ENCODE measurements at regions not wholly inside any gene's neighbourhood (a gene's known extent, or its start where the extent isn't known, plus 50 kb on each side); places are given as distances from the start of the nearest gene placed in this dataset.
"Not testable (repeated sequence)": the region's sequence is repeated elsewhere in the genome, so short reads cannot be mapped to it uniquely, and the experiment has no call there.

DNA sequence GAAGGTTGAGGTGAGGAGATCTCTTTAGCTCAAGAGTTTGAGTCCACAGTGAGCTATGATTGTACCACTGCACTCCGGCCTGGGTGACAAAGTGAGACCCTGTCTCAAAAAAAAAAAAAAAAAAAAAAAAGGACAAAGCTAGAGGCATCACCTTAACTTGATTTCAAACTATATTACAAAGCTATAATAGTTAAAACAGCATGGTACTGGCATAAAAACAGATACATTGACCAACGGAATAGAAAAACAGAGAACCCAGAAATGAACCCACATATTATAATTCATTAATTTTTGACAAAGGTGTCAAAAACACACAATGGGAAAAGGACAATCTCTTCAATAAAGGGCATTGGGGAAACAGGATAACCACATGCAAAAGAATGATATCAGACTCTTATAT lies 50.8 kb upstream of the MBOAT1 start:
- DNase-seq (ENCODE audit: low read depth): no peak

DNA sequence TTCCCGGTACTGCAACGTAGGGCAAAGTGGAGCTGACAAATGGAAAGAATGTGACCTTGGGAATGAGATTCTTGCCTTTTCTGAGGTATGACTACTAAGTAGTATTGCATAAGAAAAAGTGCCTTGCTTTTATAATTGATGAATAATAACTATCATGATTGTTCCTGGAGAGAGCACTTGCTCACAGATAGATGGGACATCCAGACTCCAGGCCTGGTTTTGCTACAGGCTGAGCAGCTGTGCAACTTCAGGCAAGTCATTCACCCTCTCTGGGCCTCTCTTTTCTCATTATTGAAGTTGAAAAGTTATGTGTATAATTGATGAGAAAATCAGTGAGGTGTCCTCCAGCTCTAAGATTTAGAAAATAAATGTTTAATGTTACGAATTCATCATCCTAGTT lies 53.6 kb upstream of the MBOAT1 start:
- DNase-seq (ENCODE audit: low read depth): no peak

DNA sequence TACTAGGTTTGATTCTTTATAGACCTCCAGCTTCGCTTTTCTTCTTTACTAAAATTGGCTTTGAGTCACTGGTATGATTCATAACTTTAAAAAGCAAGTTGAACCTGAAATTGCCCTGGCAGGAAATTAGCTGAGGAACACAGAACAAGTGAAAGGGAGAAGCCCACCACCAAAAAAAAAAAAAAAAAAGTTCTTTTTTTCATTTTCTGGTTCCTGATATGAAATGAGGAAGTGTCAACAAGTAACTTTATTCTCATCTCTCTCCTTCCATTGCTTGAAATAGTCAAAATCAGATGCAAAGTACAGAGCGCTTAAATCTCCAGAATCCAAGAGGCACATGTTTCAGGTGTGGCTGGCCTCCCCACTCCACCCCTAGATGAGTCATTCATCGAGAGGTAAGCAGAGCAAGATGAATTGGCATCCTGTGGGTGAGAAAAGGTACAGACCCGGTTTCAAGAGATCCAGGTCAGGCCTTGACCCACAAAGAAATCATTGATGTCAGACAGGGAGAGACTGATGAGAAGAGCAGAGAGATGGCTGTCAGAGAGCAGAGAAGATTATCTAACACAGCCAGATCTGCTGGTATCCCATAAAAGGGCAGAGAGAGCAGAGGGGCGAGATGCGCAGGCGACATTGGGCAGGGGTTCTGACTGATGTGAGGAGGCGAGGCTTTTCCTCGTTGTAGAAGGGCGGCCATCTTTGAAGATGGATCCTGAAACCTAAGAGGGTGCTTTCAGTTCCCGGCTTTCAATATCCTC lies 54.8 kb upstream of the MBOAT1 start:
- no peak for DNase-seq (ENCODE audit: low read depth)

DNA sequence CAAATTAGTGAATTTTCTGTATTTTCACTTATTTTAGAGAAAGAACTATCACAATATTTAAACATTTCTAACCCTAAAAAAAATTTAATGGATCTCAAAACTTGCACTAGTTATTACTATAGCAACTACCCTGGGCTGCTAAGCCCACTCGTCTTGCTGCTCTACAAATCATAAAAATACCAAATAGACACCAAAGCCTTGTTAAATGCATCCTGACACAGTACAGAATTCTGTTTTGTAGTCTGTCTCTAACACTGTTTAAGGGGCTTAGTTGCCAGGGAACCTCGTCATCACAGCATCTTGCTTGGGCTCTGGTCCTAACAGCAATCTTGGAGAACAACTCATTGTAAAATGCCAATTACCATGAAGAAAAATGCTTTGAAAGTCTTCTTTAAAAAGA lies 56.9 kb upstream of the MBOAT1 start:
- DNase-seq (ENCODE audit: low read depth): no peak

DNA sequence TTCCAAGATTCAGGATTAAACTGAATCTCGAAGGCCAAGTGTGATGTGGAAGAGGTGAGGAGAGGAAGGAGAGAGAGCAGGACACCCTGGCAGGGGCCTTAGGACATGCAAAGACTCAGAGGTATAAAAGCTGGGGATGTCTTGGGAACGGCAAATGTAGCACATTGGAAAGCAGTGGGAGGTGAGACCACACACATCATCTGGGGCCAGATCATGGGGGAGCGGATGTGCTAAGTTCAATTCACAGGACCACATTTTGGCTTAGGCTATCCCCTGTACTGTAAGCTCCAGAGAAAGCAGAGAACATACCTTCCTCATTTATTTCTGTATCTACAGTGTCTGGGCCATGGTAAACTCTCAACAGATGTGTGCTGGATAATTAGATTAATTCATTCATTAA lies 59.5 kb upstream of the MBOAT1 start:
- no peak for DNase-seq (ENCODE audit: low read depth)

DNA sequence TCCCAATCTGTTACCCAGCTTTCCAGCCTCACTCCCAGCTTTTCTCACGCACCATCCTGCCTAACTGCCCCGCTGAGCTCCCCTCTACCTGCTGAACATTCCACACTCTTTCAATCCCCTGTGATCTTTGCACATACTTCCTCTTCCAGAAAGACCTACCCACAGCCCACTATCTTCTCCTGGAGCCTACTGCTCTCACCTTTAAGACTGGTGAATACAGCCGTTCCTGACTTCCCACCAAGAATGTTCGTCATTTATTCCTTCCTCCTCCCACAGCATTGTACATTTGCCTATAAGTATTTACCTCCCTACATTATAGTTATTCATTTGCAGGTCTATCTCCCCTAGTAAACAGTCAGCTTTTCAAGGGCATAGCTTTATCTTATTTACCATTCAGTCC lies 61.9 kb upstream of the MBOAT1 start:
- DNase-seq (ENCODE audit: low read depth): no peak

DNA sequence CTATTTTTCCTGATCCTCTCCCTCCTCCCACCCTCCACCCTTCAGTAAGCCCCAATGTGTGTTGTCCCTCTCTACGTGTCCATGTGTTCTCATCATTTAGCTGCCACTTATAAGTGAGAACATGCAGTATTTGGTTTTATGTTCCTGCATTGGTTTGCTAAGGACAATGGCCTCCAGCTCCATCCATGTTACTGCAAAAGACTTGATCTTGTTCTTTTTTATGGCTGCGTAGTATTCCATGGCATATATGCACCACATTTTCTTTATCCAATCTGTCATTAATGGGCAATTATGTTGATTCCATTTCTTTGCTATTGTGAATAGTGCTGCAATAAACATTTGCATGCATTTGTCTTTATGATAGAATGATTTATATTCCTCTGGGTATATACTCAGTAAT lies 63.6 kb upstream of the MBOAT1 start:
- DNase-seq (ENCODE audit: low read depth): not testable (repeated sequence)

DNA sequence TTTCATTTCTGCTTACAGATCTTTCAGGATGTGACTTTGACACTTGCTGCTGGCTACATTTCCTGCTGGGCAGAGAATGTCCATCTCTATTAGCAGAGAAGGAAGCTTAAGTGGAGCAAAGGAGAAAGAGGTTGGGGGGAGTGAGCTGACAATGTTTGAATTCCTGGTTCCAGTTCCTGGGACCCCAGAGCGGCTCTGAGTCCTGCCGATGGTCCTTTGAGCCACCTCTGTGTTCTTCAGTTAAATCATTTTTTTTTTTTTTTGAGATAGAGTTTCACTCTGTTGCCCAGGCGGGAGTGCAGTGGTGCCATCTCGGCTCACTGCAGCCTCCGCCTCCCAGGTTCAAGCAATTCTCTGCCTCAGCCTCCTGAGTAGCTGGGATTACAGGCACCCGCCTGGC lies 65.5 kb upstream of the MBOAT1 start:
- DNase-seq (ENCODE audit: low read depth): not testable (repeated sequence)

DNA sequence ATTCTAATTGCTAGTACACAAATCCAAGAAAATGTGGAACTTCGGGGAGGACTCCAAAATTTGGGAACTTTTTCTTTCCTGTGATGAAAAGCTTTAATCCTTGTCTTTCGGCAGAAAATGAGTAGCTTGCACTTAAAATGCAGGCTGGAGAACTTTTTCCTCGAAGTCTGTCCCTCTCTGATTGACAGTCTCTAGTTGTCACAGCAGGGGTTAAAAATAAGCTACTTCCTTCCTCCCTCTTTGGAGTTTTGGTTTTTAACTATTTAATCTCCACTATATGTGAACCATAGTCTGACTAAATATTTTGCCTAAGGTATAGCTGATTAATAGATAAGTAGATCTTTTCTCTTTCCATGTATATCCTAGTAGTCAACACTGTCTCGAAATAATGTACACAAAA lies 66.8 kb upstream of the MBOAT1 start:
- DNase-seq (ENCODE audit: low read depth): no peak

DNA sequence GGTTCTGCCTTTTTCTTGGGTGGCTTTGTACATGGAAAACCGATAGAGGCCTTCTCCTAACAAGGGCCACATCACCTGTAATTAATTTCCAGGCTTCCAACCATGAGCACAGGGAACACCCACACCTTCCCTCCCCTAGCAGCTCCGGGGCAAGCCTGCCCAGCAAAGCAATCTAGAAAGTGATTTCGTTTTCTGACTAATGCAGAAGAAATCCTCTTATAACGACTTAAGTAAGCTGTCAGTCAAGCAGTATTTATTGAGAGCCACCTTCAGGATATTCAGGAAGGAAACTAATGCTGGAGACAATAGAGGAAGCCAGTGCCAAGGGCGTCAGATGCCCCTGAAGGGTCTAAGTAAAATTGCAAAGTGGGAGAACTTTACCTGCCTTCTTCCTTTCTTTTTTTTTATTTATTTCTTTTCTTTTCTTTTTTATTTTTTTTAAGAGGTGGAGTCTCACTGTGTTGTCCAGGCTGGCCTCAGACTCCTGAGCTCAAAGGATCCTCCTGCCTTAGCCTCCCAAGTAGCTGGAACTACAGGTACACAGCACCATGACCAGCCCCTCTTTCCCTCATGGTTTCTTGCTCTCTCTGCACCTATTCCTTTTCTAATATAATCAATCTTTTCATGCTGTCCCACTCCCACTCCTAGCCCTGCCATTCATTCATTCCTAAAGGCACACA lies 67.5 kb upstream of the MBOAT1 start:
- DNase-seq (ENCODE audit: low read depth): no peak

DNA sequence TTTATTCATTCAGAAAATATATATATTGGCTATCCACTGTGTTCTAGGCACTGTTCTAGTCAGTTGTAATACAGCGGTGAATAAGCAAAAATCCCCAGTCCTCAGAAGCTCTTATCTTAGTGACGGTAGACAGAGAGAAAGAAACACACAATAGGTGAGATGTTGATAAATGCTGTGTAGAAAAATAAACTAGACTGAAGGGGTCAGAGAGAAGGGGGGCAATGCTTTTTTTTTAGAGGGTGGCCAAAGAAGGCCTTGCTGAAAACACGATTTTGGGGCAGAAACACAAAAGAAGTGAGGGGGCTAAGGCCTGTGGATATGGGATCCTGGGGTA lies 68.0 kb upstream of the MBOAT1 start:
- DNase-seq (ENCODE audit: low read depth): no peak

DNA sequence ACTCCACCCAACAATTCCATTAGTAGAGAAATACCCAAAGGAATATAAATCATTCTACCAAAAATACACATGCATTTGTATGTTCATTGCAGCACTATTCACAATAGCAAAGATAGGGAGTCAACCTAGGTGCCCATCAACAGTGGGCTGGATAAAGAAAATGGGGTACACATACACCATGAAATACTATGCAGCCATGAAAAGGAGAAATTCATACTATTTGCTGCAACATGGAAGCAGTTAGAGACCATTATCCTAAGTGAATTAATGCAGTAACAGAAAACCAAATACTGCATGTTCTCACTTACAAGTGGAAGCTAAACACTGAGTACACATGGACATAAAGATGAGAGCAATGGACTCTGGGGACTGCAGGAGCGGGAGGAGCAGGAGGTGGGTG lies 72.4 kb upstream of the MBOAT1 start:
- DNase-seq (ENCODE audit: low read depth): no peak

DNA sequence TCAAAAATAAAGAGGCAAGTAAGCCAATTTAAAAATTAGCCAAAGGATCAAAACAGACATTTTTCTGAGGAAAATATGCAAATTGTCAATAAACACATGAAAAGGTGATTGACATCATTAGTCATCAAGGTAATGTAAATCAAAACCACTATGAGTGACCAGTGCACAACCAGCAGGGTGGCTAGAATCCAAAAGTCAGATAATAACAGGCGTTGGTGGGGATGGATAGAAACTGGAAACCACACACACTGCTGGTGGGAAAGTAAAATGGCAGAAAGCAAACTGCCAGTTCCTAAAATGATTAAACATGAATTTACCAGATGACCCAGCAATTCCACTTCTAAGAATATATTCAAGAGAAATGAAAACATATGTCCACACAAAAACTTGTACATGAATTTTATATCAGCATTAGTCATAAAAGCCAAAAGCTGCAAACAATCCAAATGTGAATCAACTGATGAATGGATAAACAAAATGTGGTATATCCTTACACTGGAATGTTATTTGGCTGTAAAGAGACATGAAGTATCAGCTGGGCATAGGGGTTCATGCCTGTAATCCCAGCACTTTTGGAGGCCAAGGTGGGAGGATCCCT lies 74.8 kb upstream of the MBOAT1 start:
- no peak for DNase-seq (ENCODE audit: low read depth)

DNA sequence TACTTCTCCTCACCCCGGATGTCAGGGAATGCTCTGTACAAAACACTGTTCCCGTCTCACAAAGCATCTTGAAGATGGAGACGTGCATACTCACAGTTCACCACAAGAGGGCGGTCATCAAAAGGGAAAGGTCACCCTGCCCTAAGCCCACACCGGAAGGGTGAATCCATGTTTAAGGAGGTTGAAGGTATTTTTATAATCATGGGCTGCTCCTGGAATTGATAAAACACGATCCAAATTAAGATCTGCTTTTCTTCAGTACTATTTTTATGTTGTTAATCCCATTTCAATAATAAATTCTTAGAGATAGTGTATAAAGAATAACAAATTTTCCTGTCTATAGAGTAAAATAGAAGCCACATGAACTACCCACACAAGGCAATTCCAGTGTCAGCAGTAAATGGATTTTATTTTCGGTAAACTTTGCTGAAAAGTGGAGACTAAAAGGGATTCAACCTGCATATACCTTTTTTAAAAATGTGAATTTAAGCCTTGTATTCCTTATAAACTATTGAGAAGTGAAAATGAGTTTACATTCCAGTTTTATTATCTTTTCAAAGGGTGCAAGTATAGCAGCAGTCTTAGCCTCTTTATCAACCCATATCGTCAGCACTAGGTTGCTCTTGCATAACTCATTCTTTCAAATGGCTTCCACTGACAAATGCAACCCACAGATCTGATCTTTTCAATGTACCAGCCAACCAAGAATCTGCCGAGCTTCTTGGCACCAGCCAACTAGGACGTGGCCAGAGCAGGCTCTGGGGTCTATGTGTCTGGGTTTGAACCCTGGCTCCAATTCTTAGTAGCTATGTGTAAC lies 79.7 kb upstream of the MBOAT1 start:
- DNase-seq (ENCODE audit: low read depth): peak; percentile 54

DNA sequence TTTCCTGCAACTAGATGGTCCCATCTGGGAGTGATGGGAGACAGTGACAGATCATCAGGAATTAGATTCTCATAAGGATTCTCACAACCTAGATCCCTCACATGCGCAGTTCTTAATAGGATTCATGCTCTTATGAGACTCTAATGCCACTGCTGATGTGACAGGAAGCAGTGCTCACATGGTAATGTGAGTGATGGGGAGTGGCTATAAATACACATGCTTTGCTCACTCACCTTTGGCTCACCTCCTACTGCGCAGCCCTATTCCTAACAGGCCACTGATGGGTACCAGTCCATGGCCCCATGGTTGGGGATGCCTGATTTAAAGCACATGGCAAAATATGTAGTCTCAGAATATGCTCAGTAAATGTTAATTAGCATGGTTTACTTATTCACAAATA lies 80.6 kb upstream of the MBOAT1 start:
- no peak for DNase-seq (ENCODE audit: low read depth)

DNA sequence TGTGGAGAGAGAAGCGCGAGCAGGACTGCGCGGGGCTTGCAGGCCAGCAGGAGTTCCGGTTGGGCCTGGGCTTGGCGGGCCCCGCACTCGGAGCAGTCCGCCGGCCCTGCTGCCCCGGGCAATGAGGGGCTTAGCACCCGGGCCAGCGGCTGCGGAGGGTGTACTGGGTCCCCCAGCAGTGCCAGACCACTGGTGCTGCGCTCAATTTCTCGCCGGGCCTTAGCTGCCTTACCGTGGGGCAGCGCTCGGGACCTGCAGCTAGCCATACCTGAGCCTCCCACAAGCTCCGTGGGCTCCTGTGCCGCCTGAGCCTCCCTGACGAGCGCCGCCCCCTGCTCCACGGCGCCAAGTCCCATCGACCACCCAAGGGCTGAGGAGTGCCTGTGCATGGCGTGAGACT lies 89.0 kb upstream of the MBOAT1 start:
- no peak for DNase-seq (ENCODE audit: low read depth)

DNA sequence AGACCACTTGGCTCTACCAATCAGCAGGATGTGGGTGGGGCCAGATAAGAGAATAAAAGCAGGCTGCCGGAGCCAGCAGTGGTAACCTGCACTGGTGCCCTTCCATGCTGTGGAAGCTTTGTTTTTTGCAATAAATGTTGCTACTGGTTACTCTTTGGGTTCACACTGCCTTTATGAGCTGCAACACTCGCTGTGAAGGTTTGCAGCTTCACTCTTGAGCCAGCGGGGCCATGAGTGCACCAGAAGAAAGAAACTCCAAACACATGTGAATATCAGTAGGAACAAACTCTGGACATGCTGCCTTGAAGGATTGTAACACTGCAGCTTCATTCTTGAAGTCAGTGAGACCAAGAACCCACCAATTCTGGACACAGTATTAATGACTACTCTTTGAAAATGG lies 89.9 kb upstream of the MBOAT1 start:
- no peak for DNase-seq (ENCODE audit: low read depth)

DNA sequence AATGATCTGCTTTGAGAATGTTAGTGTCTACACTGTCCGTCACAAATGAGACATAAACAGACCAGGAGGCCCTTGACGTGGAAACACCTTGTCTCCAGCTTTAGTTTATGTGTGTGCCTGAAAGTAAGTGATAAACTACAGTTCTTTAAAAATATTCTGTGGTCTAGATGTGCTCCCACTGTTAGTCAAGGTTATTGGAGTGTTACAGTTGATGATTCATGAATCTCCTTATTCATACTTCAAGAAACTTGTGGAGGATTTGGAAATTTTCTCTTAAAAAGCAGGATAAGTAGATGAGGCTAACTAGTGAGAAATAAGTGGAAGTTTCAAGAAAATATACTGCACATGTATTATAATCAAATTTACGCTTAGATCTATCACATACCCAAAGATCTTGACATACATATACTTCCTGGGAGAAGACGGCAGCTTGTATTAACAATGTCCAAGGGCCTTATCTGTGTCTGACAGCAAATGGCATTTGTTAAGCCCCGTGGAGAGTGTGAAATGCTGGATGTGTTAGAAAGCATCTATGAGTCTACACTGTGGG lies 90.5 kb upstream of the MBOAT1 start:
- DNase-seq (ENCODE audit: low read depth): no peak

DNA sequence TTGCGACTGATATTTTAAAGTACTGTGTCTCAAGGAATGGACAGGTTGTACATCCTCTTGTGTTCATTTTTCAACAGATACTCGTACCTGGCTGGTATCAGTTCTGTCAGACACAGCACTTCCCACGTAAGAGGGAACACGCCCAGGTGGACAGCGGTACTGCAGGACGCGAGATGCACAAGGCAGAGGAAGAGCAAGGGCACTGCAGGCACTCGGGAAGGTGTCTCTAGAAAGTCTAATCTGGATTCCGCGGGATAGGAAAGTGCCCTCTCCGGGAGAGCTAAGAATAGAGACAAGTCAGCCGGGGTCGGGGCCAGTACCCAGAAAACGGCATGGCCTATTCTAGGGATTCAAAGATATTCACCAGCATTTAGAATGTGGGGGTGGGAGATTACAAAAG lies 94.2 kb upstream of the MBOAT1 start:
- no peak for DNase-seq (ENCODE audit: low read depth)

DNA sequence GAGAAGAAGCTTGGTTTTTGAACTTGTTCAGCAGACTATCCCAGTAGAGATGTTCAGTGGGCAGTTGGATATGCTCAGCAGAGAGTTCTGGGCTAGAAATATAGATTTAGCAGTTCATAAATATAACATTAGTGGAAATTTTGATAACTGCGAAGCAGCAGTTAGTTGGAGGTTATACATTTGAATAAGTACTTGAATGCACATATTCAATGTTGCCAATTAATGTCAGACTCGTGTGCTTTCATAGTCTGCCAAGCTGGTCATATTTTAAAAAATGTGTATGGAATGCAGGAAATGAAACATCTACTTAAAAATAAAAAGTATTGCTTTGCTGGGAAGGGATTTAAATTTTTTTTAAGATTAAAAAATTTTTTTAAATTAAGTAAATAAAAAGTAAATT lies 92.5 kb upstream of the E2F3 start:
- no peak for DNase-seq (ENCODE audit: low read depth)

DNA sequence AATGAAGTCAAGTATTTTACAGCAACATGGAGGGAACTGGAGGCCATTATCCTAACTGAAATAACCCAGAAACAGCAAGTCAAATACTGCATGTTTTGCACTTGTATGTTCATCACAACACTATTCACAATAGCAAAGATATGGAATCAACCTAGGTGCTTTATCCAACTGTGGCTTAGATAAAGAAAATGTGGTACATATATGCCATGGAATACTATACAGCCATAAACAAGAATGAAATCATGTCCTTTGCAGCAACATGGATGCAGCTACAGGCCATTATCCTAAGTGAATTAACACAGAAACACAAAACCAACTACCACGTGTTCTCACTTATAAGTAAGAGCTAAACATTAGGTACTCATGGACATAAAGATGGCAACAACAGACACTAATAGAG lies 91.5 kb upstream of the E2F3 start:
- DNase-seq (ENCODE audit: low read depth): no peak

DNA sequence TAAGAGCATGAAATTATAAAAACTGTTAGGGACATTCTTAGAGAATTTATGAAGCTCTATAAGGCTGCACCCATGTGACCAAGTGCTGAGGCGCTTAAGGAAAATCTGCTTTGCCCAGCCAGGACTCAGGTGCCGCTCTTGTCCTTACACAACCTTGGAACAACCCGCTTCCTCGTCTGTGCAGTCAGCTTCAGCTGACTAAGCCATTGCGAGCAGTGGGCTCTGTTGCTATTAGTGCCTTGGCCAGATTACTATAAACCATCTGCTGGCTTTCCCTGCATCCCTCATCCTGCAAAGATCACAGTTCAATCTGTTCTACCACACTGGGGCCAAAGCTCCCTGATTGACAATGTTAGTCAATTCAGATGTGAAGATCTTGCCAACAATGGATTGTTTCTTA lies 89.1 kb upstream of the E2F3 start:
- no peak for DNase-seq (ENCODE audit: low read depth)

DNA sequence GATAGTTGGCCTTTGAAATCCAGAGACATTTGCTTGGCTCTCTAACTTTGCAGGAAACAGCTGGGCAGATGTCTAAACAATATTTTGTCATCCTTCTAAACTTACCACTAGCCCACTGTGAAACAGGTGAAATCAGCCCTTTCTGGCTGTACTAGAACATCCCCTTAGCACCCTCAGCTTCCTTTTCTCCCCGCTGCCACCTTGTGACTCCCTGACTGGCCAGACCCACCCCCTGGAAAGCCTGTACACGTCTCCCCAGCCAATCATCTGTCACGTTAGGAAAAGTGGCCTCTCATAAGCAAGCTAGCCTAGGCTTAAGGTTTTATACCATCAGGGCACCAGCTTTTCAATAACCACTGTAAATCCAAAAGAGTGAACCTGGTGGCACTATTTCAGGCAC lies 88.6 kb upstream of the E2F3 start:
- no peak for DNase-seq (ENCODE audit: low read depth)
